K562 (cell line): ENCODE measurements at regions not wholly inside any gene's neighbourhood (a gene's known extent, or its start where the extent isn't known, plus 50 kb on each side); places are given as distances from the start of the nearest gene placed in this dataset.

Source experiments
- CAMTA2 ChIP-seq: fragments of 250-450 bp; sonication (Bioruptor Pico); conservative IDR thresholded peaks from 2 replicates; pipeline ENCODE4 v1.5.1; 2022
- EZH2 ChIP-seq: IDR thresholded peaks from 2 replicates; pipeline ENCODE4 v1.6.1; 2012; ENCODE audit warnings: low read depth, mild to moderate bottlenecking, inconsistent platforms, low read length, borderline replicate concordance
- GABPA ChIP-seq: fragments of 200-800 bp; sonication (Bioruptor generic); conservative IDR thresholded peaks from 2 replicates; pipeline ENCODE4 v1.6.1; 2016; ENCODE audit warnings: low read depth, missing genetic modification characterization, missing compliant biosample characterization
- HDGF ChIP-seq: fragments of 450-650 bp; IDR thresholded peaks from 2 replicates; pipeline ENCODE4 v1.6.1; 2016
- SRF ChIP-seq, 2 experiments: fragments of 250-450, 450-650 bp in 1 of 2; sonication (Bioruptor Pico) in 1 of 2; sonication (generic) in 1 of 2; formaldehyde crosslinking; IDR thresholded peaks; 2 replicates each; pipeline versions ENCODE4 v1.5.0 to v1.5.1; 2020 to 2022; ENCODE audit warnings: mild to moderate bottlenecking in 1 of 2, missing genetic modification reagents in 1 of 2
- TRIM28 ChIP-seq: fragments of 450-650 bp; IDR thresholded peaks from 2 replicates; pipeline ENCODE4 v1.6.1; 2017
- TF ChIP-seq, protein P1 (sequence below): fragments of 450-650 bp; IDR thresholded peaks from 2 replicates; pipeline ENCODE4 v1.7.0; 2016; ENCODE audit warnings: borderline replicate concordance
- TF ChIP-seq, protein P2 (sequence below), 3 experiments: fragments of 200-800 bp in 1 of 3; sonication (Bioruptor generic) in 1 of 3; sonication (generic) in 1 of 3; formaldehyde crosslinking in 1 of 3; IDR thresholded peaks; 2 replicates each; pipeline versions ENCODE4 v1.6.1 to v1.8.0; 2016 to 2022; ENCODE audit warnings: mild to moderate bottlenecking in 2 of 3, missing compliant biosample characterization in 2 of 3, missing genetic modification characterization in 2 of 3, missing genetic modification reagents in 1 of 3

GRCh38 chr3:75180945-75181298 lies 483.2 kb upstream of the FRG2C start:
- TF ChIP-seq HDGF = no peak
- no peak for TF ChIP-seq EZH2
- no peak for TF ChIP-seq SRF (CRISPR knock-in tag; IDR thresholded peaks at IDR 0.05)
- TF ChIP-seq TRIM28 = no peak
- TF ChIP-seq, protein P1, sequence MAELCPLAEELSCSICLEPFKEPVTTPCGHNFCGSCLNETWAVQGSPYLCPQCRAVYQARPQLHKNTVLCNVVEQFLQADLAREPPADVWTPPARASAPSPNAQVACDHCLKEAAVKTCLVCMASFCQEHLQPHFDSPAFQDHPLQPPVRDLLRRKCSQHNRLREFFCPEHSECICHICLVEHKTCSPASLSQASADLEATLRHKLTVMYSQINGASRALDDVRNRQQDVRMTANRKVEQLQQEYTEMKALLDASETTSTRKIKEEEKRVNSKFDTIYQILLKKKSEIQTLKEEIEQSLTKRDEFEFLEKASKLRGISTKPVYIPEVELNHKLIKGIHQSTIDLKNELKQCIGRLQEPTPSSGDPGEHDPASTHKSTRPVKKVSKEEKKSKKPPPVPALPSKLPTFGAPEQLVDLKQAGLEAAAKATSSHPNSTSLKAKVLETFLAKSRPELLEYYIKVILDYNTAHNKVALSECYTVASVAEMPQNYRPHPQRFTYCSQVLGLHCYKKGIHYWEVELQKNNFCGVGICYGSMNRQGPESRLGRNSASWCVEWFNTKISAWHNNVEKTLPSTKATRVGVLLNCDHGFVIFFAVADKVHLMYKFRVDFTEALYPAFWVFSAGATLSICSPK = no peak
- TF ChIP-seq CAMTA2 (CRISPR knock-in tag) = no peak
- TF ChIP-seq, protein P2, sequence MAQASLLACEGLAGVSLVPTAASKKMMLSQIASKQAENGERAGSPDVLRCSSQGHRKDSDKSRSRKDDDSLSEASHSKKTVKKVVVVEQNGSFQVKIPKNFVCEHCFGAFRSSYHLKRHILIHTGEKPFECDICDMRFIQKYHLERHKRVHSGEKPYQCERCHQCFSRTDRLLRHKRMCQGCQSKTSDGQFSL (CRISPR knock-in tag; IDR thresholded peaks at IDR 0.05) = no peak
- TF ChIP-seq, protein P2 (tag; IDR thresholded peaks at IDR 0.05) = no peak
- no peak for TF ChIP-seq GABPA (tag)
